ENCODE measurements at regions not wholly inside any gene's neighbourhood (a gene's known extent, or its start where the extent isn't known, plus 50 kb on each side); places are given as distances from the start of the nearest gene placed in this dataset.

GRCh38 chr7:33744293-33745075 lies 160.9 kb upstream of the BMPER start:
- no peak for TF ChIP-seq POLR2AphosphoS5 (IDR thresholded peaks at IDR 0.05; ENCODE audit: low read depth, low read length)
- no peak for TF ChIP-seq SIN3A (IDR thresholded peaks at IDR 0.05; ENCODE audit: borderline replicate concordance, insufficient read depth, low read length)
- TF ChIP-seq, protein P1, sequence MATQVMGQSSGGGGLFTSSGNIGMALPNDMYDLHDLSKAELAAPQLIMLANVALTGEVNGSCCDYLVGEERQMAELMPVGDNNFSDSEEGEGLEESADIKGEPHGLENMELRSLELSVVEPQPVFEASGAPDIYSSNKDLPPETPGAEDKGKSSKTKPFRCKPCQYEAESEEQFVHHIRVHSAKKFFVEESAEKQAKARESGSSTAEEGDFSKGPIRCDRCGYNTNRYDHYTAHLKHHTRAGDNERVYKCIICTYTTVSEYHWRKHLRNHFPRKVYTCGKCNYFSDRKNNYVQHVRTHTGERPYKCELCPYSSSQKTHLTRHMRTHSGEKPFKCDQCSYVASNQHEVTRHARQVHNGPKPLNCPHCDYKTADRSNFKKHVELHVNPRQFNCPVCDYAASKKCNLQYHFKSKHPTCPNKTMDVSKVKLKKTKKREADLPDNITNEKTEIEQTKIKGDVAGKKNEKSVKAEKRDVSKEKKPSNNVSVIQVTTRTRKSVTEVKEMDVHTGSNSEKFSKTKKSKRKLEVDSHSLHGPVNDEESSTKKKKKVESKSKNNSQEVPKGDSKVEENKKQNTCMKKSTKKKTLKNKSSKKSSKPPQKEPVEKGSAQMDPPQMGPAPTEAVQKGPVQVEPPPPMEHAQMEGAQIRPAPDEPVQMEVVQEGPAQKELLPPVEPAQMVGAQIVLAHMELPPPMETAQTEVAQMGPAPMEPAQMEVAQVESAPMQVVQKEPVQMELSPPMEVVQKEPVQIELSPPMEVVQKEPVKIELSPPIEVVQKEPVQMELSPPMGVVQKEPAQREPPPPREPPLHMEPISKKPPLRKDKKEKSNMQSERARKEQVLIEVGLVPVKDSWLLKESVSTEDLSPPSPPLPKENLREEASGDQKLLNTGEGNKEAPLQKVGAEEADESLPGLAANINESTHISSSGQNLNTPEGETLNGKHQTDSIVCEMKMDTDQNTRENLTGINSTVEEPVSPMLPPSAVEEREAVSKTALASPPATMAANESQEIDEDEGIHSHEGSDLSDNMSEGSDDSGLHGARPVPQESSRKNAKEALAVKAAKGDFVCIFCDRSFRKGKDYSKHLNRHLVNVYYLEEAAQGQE (IDR thresholded peaks at IDR 0.05; ENCODE audit: insufficient read depth in 1 of 2, low read depth in 2 of 2, low read length in 2 of 2): no peak

All from PFSK-1 (cell line).